ENCODE measurements at regions not wholly inside any gene's neighbourhood (a gene's known extent, or its start where the extent isn't known, plus 50 kb on each side); places are given as distances from the start of the nearest gene placed in this dataset.

- no peak overlapping the region for H3K4me3 Mint-ChIP-seq
- H3K27ac Mint-ChIP-seq (ENCODE audit: unreplicated experiment) = no peak overlapping the region
- H3K36me3 Mint-ChIP-seq (ENCODE audit: low read depth) = no peaks in the 10 kb centered on the region
- TF ChIP-seq CTCF (conservative IDR thresholded peaks at IDR 0.05) = no peak
- no peaks in the 10 kb centered on the region for H3K27me3 Mint-ChIP-seq (ENCODE audit: low read depth)
- H3K4me1 Mint-ChIP-seq = peaks cover 6% of the 10 kb centered on the region
- DNase-seq (ENCODE audit: low read depth, low spot score) = no peak
- H3K9me3 Mint-ChIP-seq = no peaks in the 10 kb centered on the region
These were observed 50.0 kb upstream of the DOCK9 start for GRCh38 chr13:99027661-99028425.

GRCh38 chr13:99028890-99029289 lies 51.0 kb upstream of the DOCK9 start:
- H3K9me3 Mint-ChIP-seq = peaks cover 2% of the 10 kb centered on the region
- no peak overlapping the region for H3K27ac Mint-ChIP-seq (ENCODE audit: unreplicated experiment)
- H3K4me1 Mint-ChIP-seq = no peaks in the 10 kb centered on the region
- H3K36me3 Mint-ChIP-seq (ENCODE audit: low read depth) = no peaks in the 10 kb centered on the region
- no peaks in the 10 kb centered on the region for H3K27me3 Mint-ChIP-seq (ENCODE audit: low read depth)
- H3K4me3 Mint-ChIP-seq = no peak overlapping the region
- DNase-seq (ENCODE audit: low read depth, low spot score) = no peak
- peak; percentile 45 for TF ChIP-seq CTCF (conservative IDR thresholded peaks at IDR 0.05)

- Mint-ChIP-seq H3K4me1 (no peaks in the 10 kb centered on the region), H3K36me3 (ENCODE audit: low read depth) (no peaks in the 10 kb centered on the region), H3K4me3 (no peak overlapping the region), H3K27me3 (ENCODE audit: low read depth) (no peaks in the 10 kb centered on the region), H3K9me3 (peaks cover 3% of the 10 kb centered on the region), H3K27ac (ENCODE audit: unreplicated experiment) (no peak overlapping the region)
- TF ChIP-seq CTCF (conservative IDR thresholded peaks at IDR 0.05) = no peak
- DNase-seq (ENCODE audit: low read depth, low spot score) = no peak
These were observed 51.7 kb upstream of the DOCK9 start for GRCh38 chr13:99029576-99029975.

- no peaks in the 10 kb centered on the region for H3K4me1 Mint-ChIP-seq
- no peak overlapping the region for H3K27ac Mint-ChIP-seq (ENCODE audit: unreplicated experiment)
These were observed 52.5 kb upstream of the DOCK9 start for GRCh38 chr13:99030326-99030725.

GRCh38 chr13:99031832-99032231 lies 54.0 kb upstream of the DOCK9 start:
- Mint-ChIP-seq H3K4me3 (no peak overlapping the region), H3K9me3 (peaks cover 3% of the 10 kb centered on the region), H3K4me1 (no peaks in the 10 kb centered on the region), H3K36me3 (ENCODE audit: low read depth) (no peaks in the 10 kb centered on the region), H3K27ac (ENCODE audit: unreplicated experiment) (no peak overlapping the region), H3K27me3 (ENCODE audit: low read depth) (no peaks in the 10 kb centered on the region)
- no peak for TF ChIP-seq CTCF (conservative IDR thresholded peaks at IDR 0.05)
- no peak for DNase-seq (ENCODE audit: low read depth, low spot score)

More at GRCh38 chr13:99030326-99030725, 52.5 kb upstream of the DOCK9 start:
- no peak for DNase-seq (ENCODE audit: low read depth, low spot score)
- peaks cover 3% of the 10 kb centered on the region for H3K9me3 Mint-ChIP-seq
- no peak for TF ChIP-seq CTCF (conservative IDR thresholded peaks at IDR 0.05)
- H3K27me3 Mint-ChIP-seq (ENCODE audit: low read depth) = no peaks in the 10 kb centered on the region
- no peaks in the 10 kb centered on the region for H3K36me3 Mint-ChIP-seq (ENCODE audit: low read depth)
- no peak overlapping the region for H3K4me3 Mint-ChIP-seq
